ENCODE measurements at regions not wholly inside any gene's neighbourhood (a gene's known extent, or its start where the extent isn't known, plus 50 kb on each side); places are given as distances from the start of the nearest gene placed in this dataset.
"Not testable (repeated sequence)": the region's sequence is repeated elsewhere in the genome, so short reads cannot be mapped to it uniquely, and the experiment has no call there.

DNA sequence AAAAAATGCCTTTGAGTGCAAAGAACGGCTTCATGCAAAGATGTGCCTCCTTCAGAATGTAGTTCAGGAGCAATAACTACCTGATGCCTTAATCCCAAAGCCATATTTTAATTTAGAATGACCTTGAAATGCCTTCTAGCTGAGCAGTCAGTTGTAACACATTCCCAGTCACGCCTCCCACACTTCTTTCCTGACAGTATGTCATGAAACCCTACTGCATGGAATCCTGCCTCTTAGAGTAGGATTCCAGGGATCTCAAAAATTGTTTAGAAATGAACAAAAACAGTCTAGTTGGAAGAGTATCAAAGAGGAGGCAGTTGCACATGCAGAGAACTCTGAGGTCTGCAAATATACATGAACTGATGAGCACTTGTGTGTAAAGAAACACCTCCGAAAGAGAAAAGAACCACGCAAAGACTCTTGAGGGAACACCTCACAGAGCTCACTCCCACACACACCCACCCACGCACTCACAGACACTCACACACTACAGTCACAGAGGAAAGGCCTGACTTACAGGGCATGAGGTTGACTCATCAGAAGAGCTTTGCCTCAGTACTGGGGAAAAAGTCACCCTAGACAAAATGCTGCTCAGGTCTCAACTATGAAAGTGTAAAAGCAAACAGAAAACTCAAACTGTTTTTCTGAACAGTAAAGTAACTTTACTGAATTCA, 77.4 kb downstream of the GGTLC2 start:
- FAIRE-seq, result no peak
- Histone ChIP-seq H3K9me3 (no peaks in the 10 kb centered on the region), H3K27me3 (peaks cover 0 to 3% (median 0%) of the 10 kb centered on the region in 4 donors), H3K27ac (peak overlapping the region in 1 of 4 donors; percentile 19), H3K4me1 (no peaks in the 10 kb centered on the region), H3K4me3 (no peak overlapping the region), H3K36me3 (no peaks in the 10 kb centered on the region)
- no peak for DNase-seq
- 73 to 82% methylated on average over 5 of the region's 5 CpGs for WGBS, 2 donors
- TF ChIP-seq, protein P1, sequence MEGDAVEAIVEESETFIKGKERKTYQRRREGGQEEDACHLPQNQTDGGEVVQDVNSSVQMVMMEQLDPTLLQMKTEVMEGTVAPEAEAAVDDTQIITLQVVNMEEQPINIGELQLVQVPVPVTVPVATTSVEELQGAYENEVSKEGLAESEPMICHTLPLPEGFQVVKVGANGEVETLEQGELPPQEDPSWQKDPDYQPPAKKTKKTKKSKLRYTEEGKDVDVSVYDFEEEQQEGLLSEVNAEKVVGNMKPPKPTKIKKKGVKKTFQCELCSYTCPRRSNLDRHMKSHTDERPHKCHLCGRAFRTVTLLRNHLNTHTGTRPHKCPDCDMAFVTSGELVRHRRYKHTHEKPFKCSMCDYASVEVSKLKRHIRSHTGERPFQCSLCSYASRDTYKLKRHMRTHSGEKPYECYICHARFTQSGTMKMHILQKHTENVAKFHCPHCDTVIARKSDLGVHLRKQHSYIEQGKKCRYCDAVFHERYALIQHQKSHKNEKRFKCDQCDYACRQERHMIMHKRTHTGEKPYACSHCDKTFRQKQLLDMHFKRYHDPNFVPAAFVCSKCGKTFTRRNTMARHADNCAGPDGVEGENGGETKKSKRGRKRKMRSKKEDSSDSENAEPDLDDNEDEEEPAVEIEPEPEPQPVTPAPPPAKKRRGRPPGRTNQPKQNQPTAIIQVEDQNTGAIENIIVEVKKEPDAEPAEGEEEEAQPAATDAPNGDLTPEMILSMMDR (IDR thresholded peaks at IDR 0.05), result no peak
- ATAC-seq, result peak in 2 of 4 donors; percentile 42 to 56
- intact Hi-C loops (cut with DNase I), result no loop called here

DNA sequence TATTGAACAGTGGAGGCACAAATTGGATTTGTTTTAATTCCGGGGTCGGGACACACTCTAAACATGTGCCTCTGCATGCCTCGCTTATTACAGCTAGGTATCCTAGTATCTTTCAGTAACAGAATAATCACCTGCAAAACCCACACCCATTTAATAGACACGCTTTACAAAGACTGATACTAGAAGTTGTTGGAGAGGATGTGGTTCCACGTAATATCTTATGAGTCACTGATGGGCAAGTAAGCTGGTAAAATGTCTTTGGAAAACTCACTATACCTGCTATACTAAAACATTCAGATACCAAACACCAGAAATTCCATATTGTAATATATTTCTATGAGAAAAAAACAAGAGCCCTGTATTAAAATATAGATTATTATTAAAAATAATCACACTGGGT, 84.0 kb downstream of the GGTLC2 start:
- TF ChIP-seq, protein P1 (IDR thresholded peaks at IDR 0.05), result no peak
- FAIRE-seq, result no peak
- no peak overlapping the region for H3K4me3 ChIP-seq
- WGBS, 2 donors, result 81 to 84% methylated on average over 5 of the region's 5 CpGs
- intact Hi-C loops (cut with DNase I), result no loop called here
- ATAC-seq, result no peak
- no peaks in the 10 kb centered on the region for H3K4me1 ChIP-seq
- H3K27me3 ChIP-seq, result no peaks in the 10 kb centered on the region
- no peaks in the 10 kb centered on the region for H3K36me3 ChIP-seq
- H3K27ac ChIP-seq, result no peak overlapping the region
- no peak for DNase-seq
- no peaks in the 10 kb centered on the region for H3K9me3 ChIP-seq

- intact Hi-C loops (cut with DNase I), result no loop called here
- Histone ChIP-seq H3K4me1 (no peaks in the 10 kb centered on the region), H3K4me3 (no peak overlapping the region), H3K27ac (no peak overlapping the region), H3K9me3 (no peaks in the 10 kb centered on the region), H3K27me3 (no peaks in the 10 kb centered on the region), H3K36me3 (no peaks in the 10 kb centered on the region)
- DNase-seq (no peak), ATAC-seq (no peak), FAIRE-seq (no peak)
- TF ChIP-seq, protein P1 (IDR thresholded peaks at IDR 0.05), result no peak
- WGBS, 2 donors, result 79 to 87% methylated on average over 9 of the region's 9 CpGs
These were observed 86.4 kb downstream of the GGTLC2 start for GRCh38 chr22:22730655-22731373.

GRCh38 chr22:22731374-22731676, 86.9 kb downstream of the GGTLC2 start:
- DNase-seq, result no peak
- Histone ChIP-seq H3K9me3 (no peaks in the 10 kb centered on the region), H3K4me3 (no peak overlapping the region), H3K27me3 (no peaks in the 10 kb centered on the region), H3K4me1 (no peaks in the 10 kb centered on the region), H3K27ac (no peak overlapping the region), H3K36me3 (no peaks in the 10 kb centered on the region)
- TF ChIP-seq, protein P1 (IDR thresholded peaks at IDR 0.05), result no peak
- no peak for FAIRE-seq
- ATAC-seq, result no peak
- intact Hi-C loops (cut with DNase I), result no loop called here
- 88 to 92% methylated on average over 4 of the region's 4 CpGs for WGBS, 2 donors

DNA sequence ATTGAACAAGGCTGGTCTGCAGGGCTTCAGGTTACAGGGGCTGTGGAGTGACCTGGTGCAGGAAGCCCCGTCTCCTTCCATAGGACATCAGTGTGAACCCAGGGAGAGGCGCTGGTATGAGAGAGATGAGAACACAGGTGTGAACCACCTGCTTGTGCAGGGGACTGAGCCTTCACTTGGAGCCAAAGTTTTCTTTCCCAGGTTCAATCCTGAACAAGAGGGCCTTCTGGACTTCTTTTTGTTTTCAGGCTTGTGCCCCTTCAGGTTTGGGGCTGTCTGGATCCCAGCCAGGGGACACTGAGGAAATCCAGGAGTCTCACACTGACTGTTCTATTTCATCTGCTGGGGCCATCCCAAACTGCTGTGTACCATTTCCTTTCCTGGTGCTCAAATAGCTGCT, 88.6 kb downstream of the GGTLC2 start:
- H3K9me3 ChIP-seq; H3K4me3 ChIP-seq; FAIRE-seq; H3K4me1 ChIP-seq; DNase-seq; ATAC-seq; intact Hi-C loops (cut with DNase I); H3K27me3 ChIP-seq; H3K27ac ChIP-seq; H3K36me3 ChIP-seq: not testable (repeated sequence)
- WGBS, 2 donors, result 58 to 76% methylated on average over 2 of the region's 2 CpGs
